Adrenal gland (tissue), 5 donors: ENCODE measurements at regions not wholly inside any gene's neighbourhood (a gene's known extent, or its start where the extent isn't known, plus 50 kb on each side); places are given as distances from the start of the nearest gene placed in this dataset.

ENCODE experiments used
- CTCF ChIP-seq, 6 experiments: fragments of 450-650 bp in 4 of 6; fragments of 200-600 bp in 2 of 6; sonication (generic) in 1 of 6; IDR thresholded peaks; 1 replicate in 5 of 6; 2 replicates in 1 of 6; pipeline versions ENCODE4 v1.5.1 to v1.8.0; 2016 to 2021; ENCODE audit warnings: antibody characterized with exemption in 6 of 6, mild to moderate bottlenecking in 2 of 6, moderate library complexity in 1 of 6
- POLR2A ChIP-seq, 2 donors: fragments of 450-650 bp; IDR thresholded peaks; one replicate each; pipeline ENCODE4 v1.6.1; 2017; ENCODE audit warnings: antibody characterized with exemption in 2 of 2, mild to moderate bottlenecking in 2 of 2, moderate library complexity in 1 of 2
- donor health status: DM: no; HTN: no; CAD: no.

- no peak for TF ChIP-seq POLR2A (IDR thresholded peaks at IDR 0.05)
- no peak for TF ChIP-seq CTCF (IDR thresholded peaks at IDR 0.05)
These were observed 1131.7 kb upstream of the LRRTM1 start for GRCh38 chr2:81436256-81436655.
